Brain pericyte (primary cell): ENCODE measurements at regions not wholly inside any gene's neighbourhood (a gene's known extent, or its start where the extent isn't known, plus 50 kb on each side); places are given as distances from the start of the nearest gene placed in this dataset.
"Not testable (repeated sequence)": the region's sequence is repeated elsewhere in the genome, so short reads cannot be mapped to it uniquely, and the experiment has no call there.

Experiments
- DNase-seq: peaks from one replicate; pipeline ENCODE4 v3.0.0-alpha.2; 2012; ENCODE audit warnings: low read depth, low spot score

- no peak for DNase-seq
Measured at GRCh38 chr7:32224276-32224675, 154.1 kb upstream of the PDE1C start.

- no peak for DNase-seq
Measured at GRCh38 chr7:32223721-32224120, 153.5 kb upstream of the PDE1C start.

DNA sequence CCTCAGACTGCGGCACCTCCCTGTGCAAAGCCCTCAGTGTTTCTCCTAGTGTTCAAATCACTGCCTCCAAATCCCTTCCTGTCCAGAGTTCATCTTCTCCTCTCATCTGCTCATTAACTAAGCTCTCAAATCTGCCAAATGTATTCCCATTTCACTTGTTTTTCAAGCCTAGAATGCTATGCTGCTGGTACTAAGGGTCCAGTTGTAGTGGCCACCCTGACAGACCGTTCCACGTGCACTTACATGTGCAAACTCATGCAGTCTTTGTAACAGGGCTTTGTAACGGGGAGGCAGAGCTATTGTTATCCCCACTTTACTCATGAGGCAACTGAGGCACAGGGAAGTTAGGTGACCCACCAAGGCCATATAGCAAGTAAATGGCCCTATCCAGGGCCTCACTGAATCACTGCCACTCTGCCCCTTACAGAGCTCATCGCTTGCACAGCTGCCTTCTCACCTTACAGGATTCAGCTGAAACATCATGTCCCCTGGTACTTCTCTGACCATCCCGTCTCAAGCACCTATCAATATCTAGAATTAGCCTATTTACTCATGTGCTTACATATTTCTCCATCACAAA, 153.0 kb upstream of the PDE1C start:
- DNase-seq = no peak

DNA sequence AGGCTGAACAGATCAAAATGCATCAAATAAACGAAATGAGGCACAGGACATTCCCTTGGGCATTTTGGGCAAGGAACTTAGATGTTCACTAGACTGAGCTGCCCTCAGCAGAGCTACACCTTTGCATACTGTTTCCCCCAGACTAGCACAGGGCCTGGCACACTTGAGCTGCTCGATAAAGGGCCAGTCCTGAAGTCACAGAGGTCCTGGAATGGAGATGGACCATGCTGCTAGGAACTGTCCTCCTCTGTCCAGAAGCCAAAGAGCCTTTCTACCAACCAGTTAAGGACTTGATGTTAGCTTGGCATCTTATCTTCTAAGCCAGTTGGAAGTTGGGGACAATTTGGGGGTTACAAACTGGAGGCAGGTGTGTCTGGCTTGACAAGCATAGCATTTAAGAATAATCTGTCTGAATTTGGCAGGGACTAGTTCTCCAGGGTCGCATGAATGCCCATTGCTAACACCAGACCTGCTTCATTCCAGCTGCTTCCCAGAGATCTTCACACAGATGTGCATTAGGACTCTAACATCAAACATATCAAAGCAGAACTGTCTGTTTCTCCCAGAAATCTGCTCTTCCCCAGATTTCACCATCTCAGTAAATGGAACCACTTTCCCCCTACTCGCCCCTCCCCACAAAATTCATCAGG, 152.2 kb upstream of the PDE1C start:
- no peak for DNase-seq

DNA sequence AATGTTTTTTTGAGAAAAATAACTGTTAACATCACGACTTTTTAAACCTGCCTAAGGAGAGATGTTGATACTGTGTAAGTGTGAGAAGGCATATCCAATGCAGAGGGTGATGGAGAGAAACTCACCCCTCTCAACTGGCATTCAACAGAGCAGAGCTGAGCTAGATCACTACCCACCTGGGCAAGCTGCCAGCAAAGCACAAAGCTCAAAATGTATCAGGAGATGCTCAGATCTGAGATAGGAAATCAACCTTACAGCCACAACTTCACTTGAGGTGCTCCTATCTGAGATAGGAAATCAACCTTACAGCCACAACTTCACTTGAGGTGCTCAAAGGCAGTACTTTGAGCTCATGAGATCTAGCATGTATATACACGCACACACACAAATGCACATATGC, 151.5 kb upstream of the PDE1C start:
- no peak for DNase-seq

DNA sequence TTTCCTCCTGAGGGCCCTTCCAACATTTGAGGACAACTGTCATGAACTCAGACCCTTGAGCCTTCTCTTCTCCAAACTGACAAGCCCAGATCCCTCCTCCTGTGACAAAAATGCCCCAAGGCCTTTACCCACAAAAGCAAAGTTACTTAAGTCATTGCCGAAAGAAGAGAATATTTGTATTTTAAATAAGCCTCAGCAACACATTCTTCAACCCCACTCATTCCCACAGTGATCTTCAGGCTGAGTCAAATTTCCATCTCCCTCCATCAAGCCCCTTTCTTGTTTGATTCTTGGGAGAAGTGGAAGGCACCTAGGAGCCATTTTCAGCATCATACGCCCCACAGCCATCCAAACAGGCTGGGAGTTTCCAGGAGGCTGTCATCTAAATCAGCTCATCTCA, 150.8 kb upstream of the PDE1C start:
- DNase-seq = no peak

DNA sequence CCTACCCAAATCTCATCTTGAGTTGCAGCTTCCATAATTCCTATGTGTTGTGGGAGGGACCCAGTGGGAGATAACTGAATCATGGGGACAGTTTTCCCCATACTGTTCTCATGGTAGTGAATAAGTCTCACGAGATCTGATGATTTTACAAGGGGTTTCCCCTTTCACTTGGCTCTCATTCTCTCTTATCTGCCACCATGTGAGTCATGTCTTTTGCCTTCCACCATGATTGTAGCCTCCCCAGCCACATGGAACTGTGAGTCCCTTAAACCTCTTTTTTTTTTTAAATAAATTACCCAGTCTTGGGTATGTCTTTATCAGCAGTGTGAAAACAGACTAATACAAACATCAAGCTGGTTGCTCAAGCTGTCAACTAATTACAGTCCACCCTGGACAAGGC, 149.6 kb upstream of the PDE1C start:
- DNase-seq = not testable (repeated sequence)

DNA sequence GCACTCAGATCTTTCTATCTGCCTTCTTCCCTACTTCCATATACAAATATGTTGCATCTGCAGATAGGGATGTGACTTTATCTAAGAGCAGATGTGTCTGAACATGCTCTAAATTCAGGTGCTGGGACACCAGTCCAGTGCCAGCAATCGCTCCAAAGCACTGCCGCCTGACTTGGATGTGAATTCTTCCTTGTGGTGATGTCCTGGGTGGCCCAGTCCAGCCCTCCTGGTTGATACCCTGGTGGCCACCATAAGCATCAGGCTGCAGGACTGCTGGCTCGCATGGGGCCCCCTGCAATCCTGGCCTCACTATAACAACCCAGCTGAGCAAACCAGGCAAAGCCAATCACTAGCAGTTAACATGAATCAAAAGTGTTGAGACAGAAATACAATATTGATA, 149.2 kb upstream of the PDE1C start:
- no peak for DNase-seq

DNA sequence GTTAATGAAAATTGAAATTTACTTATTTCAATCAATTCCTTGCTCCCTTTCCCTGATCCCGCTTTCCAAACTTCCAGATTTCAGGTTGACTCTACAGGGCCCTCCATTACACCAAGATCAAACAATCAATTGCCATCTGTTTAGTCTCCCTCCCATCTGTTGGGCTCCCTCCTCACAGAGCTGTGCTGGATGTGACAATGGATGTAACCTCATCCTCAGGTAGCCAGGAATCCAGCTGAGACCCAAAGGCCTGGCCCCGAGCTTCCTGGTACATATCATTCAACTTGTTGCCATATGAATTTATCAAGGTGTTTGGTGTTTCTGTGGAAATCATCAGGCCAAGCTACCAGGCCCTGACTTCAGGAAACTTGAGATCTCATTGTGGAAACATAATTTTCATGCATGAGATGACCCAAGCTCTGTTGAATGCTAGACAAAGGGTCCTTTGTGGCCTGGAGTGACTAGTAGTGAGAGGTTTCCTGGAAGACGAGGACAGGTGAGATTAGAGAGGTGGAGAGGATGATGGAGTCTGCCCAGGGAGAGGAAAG, 148.6 kb upstream of the PDE1C start:
- DNase-seq = no peak

- DNase-seq = no peak
Measured at GRCh38 chr7:32218154-32218467, 147.9 kb upstream of the PDE1C start.

- DNase-seq = no peak
Measured at GRCh38 chr7:32217341-32218153, 147.3 kb upstream of the PDE1C start.

GRCh38 chr7:32216759-32217158, 146.6 kb upstream of the PDE1C start:
- DNase-seq = no peak

DNA sequence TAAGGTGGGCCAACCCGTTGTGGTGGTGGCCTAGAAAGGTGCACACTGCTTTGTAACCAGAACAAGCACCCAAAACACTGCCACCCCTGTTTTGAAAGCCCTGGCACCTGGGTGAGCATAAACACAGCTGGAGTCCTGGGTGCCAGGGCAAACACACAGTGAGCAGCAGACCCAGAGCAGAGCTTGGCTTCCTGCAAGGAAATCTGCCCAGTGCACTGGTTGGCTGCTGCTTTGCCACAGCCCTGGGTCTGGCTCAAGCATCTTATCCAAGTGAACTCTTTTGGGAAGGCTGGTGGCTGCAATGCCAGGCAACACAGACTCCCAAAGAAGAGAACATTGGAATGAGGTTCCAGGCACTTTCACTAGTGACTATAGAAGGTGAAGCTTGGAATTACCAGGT, 145.5 kb upstream of the PDE1C start:
- no peak for DNase-seq

- no peak for DNase-seq
Measured at GRCh38 chr7:32214913-32215312, 144.7 kb upstream of the PDE1C start.

- DNase-seq = no peak
Measured at GRCh38 chr7:32212321-32212720, 142.1 kb upstream of the PDE1C start.

GRCh38 chr7:32206987-32207386, 136.8 kb upstream of the PDE1C start:
- no peak for DNase-seq

DNA sequence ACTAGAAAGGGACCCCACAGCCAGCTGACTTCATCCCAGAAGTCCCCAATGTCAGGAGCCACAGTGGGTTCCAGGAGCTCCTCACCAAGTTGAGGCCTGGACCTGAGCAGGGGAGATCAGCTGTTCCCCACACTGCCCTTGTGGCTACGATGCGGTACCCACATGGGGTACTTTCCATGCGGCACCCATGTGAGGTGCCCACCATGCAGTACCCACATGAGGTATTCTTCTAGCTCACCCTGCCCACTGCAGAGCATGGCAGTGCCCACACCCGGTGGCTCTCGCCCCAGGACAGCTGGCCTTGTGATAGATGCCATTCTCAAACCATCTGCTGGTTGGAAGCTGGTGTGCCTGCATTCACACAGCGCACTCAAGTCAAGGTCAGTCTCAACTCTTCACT, 136.3 kb upstream of the PDE1C start:
- DNase-seq = no peak

DNA sequence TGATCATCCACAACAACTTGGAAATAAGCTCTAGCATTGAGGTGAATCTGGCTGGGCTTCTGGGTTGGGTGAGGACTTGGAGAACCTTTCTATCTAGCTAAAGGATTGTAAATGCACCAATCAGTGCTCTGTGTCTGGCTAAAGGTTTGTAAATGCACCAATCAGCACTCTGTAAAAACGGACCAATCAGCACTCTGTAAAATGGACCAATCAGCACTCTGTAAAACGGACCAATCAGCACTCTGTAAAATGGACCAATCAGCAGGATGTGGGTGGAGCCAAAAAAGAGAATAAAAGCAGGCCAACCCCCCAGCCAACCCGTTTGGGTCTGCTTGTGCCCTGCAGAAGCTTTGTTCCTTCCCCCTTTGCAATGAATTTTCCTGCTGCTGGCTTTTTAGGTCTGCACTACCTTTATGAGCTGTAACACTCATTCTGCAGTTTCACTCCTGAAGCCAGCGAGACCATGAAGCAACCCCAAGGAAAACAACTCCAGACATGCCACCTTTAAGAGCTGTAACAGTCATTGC, 135.2 kb upstream of the PDE1C start:
- not testable (repeated sequence) for DNase-seq

DNA sequence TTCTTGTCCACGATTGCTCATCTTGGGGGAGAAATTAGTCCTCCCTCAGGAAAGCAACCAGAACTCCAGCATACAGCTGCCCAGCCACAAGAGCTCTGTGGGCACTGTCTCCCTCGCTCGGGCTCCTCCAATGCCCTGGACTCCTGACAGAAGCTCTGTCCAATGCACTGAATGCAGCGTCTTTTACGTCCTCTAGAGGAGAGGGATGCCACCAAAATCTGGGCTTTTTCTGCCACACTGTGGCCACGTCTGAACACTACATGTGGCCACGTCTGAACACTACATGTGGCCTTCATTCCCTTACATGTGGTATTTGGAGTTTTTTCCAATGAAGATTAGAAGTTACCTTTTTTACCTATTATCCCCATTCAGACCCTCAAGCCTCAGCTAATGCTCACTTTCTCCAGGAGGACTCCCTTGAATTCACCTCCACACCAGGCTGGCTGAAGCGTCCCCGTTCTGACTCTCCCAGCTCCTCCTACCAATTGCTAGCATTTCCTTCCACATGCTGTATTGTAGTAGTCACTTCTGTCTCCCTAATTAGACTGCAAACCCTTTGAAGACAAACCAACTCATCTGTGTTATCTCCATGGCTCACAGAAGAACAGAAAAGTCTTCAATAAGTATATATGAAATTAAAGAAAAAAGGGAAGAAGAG, 134.3 kb upstream of the PDE1C start:
- peak; percentile 13 for DNase-seq

DNA sequence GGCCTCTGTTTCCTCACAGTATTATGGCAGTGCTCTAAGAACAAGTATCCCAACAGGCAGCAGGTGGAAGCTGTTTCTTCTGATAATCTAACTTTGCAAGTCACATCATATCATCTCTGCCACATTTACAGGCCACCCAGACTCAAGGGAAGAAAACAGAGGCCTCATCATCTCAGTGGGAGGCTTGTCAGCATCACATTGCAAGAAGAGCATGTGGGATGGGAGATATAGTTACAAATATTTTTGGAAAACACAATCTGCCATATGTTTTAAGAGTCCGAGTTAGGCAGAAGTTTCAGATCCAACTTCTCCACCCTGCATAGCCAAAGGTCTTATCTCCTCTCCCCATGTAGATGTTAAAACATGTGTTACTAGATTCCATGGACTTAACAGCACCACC, 130.4 kb upstream of the PDE1C start:
- DNase-seq = no peak

- no peak for DNase-seq
Measured at GRCh38 chr7:32194537-32194936, 124.3 kb upstream of the PDE1C start.

DNA sequence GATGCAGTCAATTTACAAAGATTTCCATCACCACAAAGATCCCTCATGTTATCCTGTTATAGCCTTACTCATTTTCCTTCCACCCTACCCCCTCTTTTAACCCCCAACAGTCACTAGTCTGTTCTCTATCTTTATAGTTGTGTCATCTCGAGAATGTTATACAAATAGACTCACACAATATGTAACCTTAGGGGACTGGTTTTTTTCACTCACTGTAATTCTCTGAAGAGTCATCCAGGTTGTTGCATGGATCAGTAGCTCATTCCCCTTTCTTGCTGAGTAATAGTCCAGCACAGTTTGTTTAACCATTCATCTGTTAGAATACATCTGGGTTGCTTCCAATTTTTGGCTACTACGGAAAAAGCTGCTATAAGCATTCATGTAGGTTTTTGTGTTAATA, 121.1 kb upstream of the PDE1C start:
- DNase-seq = no peak
